ENCODE measurements at regions not wholly inside any gene's neighbourhood (a gene's known extent, or its start where the extent isn't known, plus 50 kb on each side); places are given as distances from the start of the nearest gene placed in this dataset.

DNA sequence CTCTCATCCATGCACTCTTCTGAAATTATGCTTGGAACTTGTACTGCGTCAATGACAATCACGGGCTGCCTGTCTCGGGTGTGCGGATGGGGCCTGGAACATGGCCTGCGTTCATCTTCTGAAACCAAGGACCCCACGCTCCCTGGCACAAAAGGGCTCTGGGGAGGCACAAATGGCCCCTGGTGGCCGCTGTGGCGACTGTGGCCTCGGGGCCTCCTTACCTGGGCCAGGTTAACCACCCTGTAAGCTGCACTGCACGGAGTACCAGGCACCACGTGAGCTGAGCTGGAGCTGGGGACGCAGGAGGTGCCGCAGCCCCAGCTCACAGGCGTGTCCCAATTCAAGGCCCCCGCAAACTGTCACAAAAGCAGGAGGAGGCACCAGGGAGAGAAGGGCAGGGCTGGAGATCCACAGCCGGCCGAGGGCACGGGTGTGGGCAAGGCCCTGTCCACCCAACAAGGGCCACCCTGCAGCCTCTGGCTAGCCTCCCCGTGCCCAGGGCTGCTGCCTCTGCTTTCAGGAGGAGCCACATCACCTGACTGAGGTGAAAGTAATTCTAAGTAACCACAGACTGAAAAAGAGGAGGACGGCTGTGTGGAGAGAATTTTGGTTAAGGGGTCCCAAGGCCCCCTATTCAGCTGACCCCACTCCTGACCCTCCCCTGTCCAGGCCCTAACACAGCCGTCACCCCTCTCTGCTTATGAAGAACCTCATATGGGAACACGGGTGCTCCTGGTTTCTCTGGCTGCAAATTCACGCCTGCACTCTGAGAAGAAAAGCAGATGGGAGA, 61.1 kb upstream of the GALNT9 start:
- POLR2A ChIA-PET (ENCODE audit: low non-redundant PET): no interaction called here
- CTCF ChIA-PET: interaction anchor here (1.0 kb wide), 1 partner anchor 25 kb away, joined by 4 read pairs; no protein-coding TSS in a partner anchor
- TF ChIP-seq, protein P1, sequence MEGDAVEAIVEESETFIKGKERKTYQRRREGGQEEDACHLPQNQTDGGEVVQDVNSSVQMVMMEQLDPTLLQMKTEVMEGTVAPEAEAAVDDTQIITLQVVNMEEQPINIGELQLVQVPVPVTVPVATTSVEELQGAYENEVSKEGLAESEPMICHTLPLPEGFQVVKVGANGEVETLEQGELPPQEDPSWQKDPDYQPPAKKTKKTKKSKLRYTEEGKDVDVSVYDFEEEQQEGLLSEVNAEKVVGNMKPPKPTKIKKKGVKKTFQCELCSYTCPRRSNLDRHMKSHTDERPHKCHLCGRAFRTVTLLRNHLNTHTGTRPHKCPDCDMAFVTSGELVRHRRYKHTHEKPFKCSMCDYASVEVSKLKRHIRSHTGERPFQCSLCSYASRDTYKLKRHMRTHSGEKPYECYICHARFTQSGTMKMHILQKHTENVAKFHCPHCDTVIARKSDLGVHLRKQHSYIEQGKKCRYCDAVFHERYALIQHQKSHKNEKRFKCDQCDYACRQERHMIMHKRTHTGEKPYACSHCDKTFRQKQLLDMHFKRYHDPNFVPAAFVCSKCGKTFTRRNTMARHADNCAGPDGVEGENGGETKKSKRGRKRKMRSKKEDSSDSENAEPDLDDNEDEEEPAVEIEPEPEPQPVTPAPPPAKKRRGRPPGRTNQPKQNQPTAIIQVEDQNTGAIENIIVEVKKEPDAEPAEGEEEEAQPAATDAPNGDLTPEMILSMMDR (conservative IDR thresholded peaks at IDR 0.05; ENCODE audit: low read depth): no peak
- H3K27ac ChIP-seq: no peak overlapping the region
- DNase-seq (ENCODE audit: low spot score): no peak

DNA sequence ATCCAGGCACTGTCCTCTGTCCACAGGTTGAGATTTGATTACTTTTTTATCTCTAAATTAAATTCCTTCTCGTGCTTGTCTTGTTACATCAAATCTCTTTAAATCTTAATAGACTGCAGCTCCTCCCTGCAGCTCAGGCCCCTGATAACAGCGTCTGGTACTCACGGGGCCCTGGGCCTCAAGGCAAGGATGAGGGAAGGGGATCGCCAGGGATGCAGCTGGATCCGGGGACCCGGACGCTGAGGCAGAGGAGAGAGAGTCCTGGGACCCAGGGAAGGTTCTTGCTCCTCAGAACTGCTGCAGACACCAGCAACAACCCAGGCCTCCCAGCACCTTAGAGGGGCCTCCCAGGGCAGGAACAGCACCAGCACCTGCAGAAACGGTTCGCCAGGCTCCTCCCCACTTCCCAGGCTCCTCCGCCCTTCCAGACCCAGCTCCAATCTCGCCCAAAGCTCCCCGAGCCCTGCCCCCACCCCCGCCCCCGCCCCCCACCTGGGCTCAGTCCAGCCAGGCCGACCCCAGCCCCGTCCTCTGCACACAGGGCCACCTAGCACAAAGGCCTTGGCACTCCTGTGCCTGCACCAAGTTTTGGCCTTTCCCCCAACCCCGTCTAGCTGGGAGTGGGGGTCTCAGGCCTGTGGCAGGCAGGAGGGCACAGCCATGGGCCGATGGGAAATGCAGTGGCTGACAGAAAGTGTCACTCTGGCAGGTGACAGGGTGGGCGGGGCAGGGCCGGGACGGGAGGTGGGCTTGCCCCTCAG, 60.3 kb upstream of the GALNT9 start:
- DNase-seq (ENCODE audit: low spot score): no peak
- POLR2A ChIA-PET (ENCODE audit: low non-redundant PET): no interaction called here
- TF ChIP-seq, protein P1 (conservative IDR thresholded peaks at IDR 0.05; ENCODE audit: low read depth): no peak
- H3K27ac ChIP-seq: no peak overlapping the region
- CTCF ChIA-PET: no interaction called here

DNA sequence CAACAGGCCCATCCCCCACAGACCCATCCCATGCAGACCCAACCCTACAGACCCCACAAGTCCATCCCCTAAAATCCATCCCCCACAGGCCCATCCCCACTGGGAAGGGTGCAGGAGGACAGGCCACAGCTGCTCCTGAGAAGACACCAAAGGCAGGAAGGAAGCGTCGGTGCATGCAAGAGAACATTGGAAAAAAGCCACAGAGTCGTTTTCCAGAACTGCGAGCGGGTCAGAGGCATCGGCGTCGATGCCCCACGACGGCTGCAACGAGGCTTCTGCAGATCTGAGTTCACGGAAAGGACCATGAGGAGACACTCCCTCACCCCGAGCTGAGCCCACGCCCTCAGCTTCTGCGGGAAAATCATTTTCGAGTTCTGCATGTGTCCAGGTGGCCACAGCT, 59.6 kb upstream of the GALNT9 start:
- CTCF ChIA-PET: interaction anchor here (0.6 kb wide), 1 partner anchor 113 kb away, joined by 3 read pairs; no protein-coding TSS in a partner anchor
- POLR2A ChIA-PET (ENCODE audit: low non-redundant PET): no interaction called here
- no peak overlapping the region for H3K27ac ChIP-seq
- DNase-seq (ENCODE audit: low spot score): no peak
- TF ChIP-seq, protein P1 (conservative IDR thresholded peaks at IDR 0.05; ENCODE audit: low read depth): no peak

DNA sequence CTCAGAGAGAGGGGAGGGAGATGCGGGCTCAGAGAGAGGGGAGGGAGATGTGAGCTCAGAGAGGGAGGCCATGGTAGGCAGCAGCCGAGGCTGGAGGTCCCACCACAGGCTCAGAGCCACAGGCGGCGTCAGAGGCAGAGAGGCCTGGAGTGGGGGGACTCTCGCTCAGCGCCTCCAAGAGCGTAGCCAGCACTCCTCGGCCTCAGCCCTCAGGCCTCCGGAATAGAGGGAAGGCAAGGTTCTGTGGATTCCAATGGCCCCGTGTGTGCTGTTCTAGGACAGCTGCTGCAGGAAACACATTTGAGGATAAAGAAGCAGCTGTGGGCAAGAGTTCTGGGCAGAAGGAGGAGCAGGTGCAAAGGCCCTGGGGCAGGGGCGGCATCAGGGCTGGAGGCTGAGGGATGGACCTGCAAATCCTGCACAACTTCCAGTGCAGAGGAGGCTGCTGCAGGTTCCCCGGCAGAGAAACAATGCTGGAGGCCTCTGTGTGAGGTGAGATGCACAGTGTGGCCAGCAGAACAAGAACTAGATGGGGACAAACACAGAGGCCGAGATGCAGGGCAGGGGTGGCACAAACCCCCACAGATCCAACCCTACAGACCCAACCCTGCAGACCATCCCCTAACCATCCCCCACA, 59.1 kb upstream of the GALNT9 start:
- ChIA-PET CTCF (interaction anchor here (0.6 to 0.7 kb wide), 2 partner anchors 114 to 191 kb away, joined by 3 read pairs; no protein-coding TSS in a partner anchor), POLR2A (ENCODE audit: low non-redundant PET) (no interaction called here)
- TF ChIP-seq, protein P1 (conservative IDR thresholded peaks at IDR 0.05; ENCODE audit: low read depth): no peak
- DNase-seq (ENCODE audit: low spot score): no peak
- H3K27ac ChIP-seq: no peak overlapping the region

DNA sequence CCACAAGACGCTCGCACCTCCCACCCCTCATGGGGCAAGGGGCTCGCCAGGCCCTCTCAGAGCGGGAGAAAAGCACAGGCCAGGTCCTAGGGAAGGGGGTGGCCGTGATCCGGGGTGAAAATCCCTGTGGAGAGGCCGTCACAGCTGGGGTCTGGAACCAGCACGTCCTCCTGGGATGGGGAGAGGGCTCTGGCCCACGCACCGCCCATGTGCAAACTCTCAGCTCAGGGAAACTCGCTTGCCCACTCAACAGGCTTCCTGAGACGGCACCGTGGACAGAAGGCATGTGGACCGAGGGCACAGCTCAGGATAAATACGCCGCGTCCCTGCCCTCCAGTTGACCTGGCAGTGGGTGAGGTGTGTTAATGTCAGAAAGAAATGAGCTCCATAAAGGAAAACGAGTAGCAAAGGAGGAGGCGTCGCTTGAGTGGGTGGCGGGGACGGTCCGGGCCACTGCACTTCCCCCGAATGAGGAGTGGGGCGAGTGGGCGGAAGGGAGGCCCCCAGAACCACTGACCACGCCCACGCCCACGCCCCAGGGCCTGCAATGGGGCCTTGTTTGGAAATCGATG, 57.6 kb upstream of the GALNT9 start:
- POLR2A ChIA-PET (ENCODE audit: low non-redundant PET): no interaction called here
- CTCF ChIA-PET: no interaction called here
- no peak for DNase-seq (ENCODE audit: low spot score)
- H3K27ac ChIP-seq: no peak overlapping the region
- TF ChIP-seq, protein P1 (conservative IDR thresholded peaks at IDR 0.05; ENCODE audit: low read depth): no peak
